ENCODE measurements at regions not wholly inside any gene's neighbourhood (a gene's known extent, or its start where the extent isn't known, plus 50 kb on each side); places are given as distances from the start of the nearest gene placed in this dataset.

DNA sequence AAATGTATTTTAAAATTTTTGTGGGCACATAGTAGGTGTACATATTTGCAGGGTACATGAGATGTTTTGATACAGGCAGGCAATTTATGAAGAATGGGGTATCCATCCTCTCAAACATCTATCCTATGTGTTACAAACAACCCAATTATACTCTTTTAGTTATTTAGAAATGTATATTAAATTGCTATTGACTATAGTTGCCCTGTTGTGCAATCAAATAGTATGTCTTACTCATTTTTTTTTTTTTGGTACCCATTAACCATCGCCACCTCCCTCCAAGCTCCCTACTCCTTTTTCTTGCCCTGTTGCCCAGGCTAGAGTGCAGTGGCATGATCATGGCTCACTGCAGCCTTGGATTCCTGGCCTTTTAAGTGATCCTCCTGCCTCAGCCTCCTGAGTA lies 128.1 kb downstream of the BAMBI start:
- no peak overlapping the region for H3K27ac ChIP-seq (ENCODE audit: low read depth, low read length, poor library complexity, severe bottlenecking)
- TF ChIP-seq CTCF (IDR thresholded peaks at IDR 0.05; ENCODE audit: low read length) = no peak
- no peak for TF ChIP-seq EZH2 (IDR thresholded peaks at IDR 0.05; ENCODE audit: borderline replicate concordance, low read length)
- H3K27me3 ChIP-seq (ENCODE audit: insufficient read depth, low read length) = 0 out of 2 replicates have a peak, but pooled peaks cover 7% of the 10 kb centered on the region
- H3K4me2 ChIP-seq (ENCODE audit: low read length) = no peak overlapping the region
- H3K36me3 ChIP-seq (ENCODE audit: insufficient read depth, low read length) = no peaks in the 10 kb centered on the region
- no peaks in the 10 kb centered on the region for H3K9me3 ChIP-seq (ENCODE audit: low read length)
- H3K4me1 ChIP-seq (ENCODE audit: insufficient read depth, low read length, severe bottlenecking) = no peaks in the 10 kb centered on the region
- no peaks in the 10 kb centered on the region for H3K79me2 ChIP-seq (ENCODE audit: insufficient read depth, low read length)
- no peak overlapping the region for H3K9ac ChIP-seq (ENCODE audit: low read length)
- H2AFZ ChIP-seq (ENCODE audit: low read length) = no peak overlapping the region
- no peak overlapping the region for H3K4me3 ChIP-seq (ENCODE audit: low read depth, low read length, poor library complexity, severe bottlenecking)
- no peaks in the 10 kb centered on the region for H3F3A ChIP-seq (ENCODE audit: insufficient read depth, low read length)
- no peaks in the 10 kb centered on the region for H4K20me1 ChIP-seq (ENCODE audit: insufficient read depth, low read length)
- H3K9me2 ChIP-seq (ENCODE audit: low read depth, low read length) = no peaks in the 10 kb centered on the region

DNA sequence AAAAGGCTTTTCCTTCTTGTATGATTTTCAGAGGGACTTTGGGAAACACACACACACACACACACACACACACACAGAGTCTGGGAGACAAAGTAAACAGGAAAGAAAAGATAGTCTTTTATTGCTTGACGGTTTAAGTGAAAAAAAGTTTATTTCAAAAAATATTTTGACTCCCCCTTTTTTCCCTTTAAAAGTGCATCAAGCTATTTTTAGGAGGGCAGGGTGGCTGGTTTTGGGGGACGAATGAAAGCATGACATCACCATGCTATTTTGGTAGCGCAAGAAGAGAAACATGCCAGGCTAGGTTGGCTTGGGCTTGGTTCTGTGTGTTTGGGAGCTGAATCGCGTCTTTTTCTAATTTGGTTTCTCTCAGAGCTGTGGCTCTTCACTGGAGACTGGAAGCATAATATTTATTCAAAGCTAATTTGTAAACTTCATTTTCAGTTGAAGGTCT lies 129.2 kb downstream of the BAMBI start:
- no peak overlapping the region for H2AFZ ChIP-seq (ENCODE audit: low read length)
- no peaks in the 10 kb centered on the region for H3K79me2 ChIP-seq (ENCODE audit: insufficient read depth, low read length)
- H3K4me1 ChIP-seq (ENCODE audit: insufficient read depth, low read length, severe bottlenecking) = no peaks in the 10 kb centered on the region
- no peaks in the 10 kb centered on the region for H3K36me3 ChIP-seq (ENCODE audit: insufficient read depth, low read length)
- no peaks in the 10 kb centered on the region for H3F3A ChIP-seq (ENCODE audit: insufficient read depth, low read length)
- no peak overlapping the region for H3K9ac ChIP-seq (ENCODE audit: low read length)
- no peak for TF ChIP-seq EZH2 (IDR thresholded peaks at IDR 0.05; ENCODE audit: borderline replicate concordance, low read length)
- no peak for TF ChIP-seq CTCF (IDR thresholded peaks at IDR 0.05; ENCODE audit: low read length)
- no peak overlapping the region for H3K27ac ChIP-seq (ENCODE audit: low read depth, low read length, poor library complexity, severe bottlenecking)
- no peaks in the 10 kb centered on the region for H3K9me2 ChIP-seq (ENCODE audit: low read depth, low read length)
- no peaks in the 10 kb centered on the region for H4K20me1 ChIP-seq (ENCODE audit: insufficient read depth, low read length)
- no peak overlapping the region for H3K4me3 ChIP-seq (ENCODE audit: low read depth, low read length, poor library complexity, severe bottlenecking)
- no peaks in the 10 kb centered on the region for H3K9me3 ChIP-seq (ENCODE audit: low read length)
- H3K27me3 ChIP-seq (ENCODE audit: insufficient read depth, low read length) = 0 out of 2 replicates have a peak, but pooled peaks cover 7% of the 10 kb centered on the region
- no peak overlapping the region for H3K4me2 ChIP-seq (ENCODE audit: low read length)

- Histone ChIP-seq H3K4me2 (ENCODE audit: low read length) (no peak overlapping the region), H4K20me1 (ENCODE audit: insufficient read depth, low read length) (no peaks in the 10 kb centered on the region), H3K9ac (ENCODE audit: low read length) (no peak overlapping the region), H3K4me1 (ENCODE audit: insufficient read depth, low read length, severe bottlenecking) (no peaks in the 10 kb centered on the region), H3K36me3 (ENCODE audit: insufficient read depth, low read length) (no peaks in the 10 kb centered on the region), H3K4me3 (ENCODE audit: low read depth, low read length, poor library complexity, severe bottlenecking) (no peak overlapping the region), H3K79me2 (ENCODE audit: insufficient read depth, low read length) (no peaks in the 10 kb centered on the region), H3K27ac (ENCODE audit: low read depth, low read length, poor library complexity, severe bottlenecking) (no peak overlapping the region), H3K9me3 (ENCODE audit: low read length) (no peaks in the 10 kb centered on the region), H3F3A (ENCODE audit: insufficient read depth, low read length) (no peaks in the 10 kb centered on the region), H2AFZ (ENCODE audit: low read length) (no peak overlapping the region), H3K9me2 (ENCODE audit: low read depth, low read length) (no peaks in the 10 kb centered on the region), H3K27me3 (ENCODE audit: insufficient read depth, low read length) (0 out of 2 replicates have a peak, but pooled peaks cover 7% of the 10 kb centered on the region)
- no peak for TF ChIP-seq EZH2 (IDR thresholded peaks at IDR 0.05; ENCODE audit: borderline replicate concordance, low read length)
- TF ChIP-seq CTCF (IDR thresholded peaks at IDR 0.05; ENCODE audit: low read length) = no peak
Observed at GRCh38 chr10:28806951-28807759, 129.8 kb downstream of the BAMBI start.

Measured in OCI-LY1 (cell line).